SK-N-MC (cell line): ENCODE measurements at regions not wholly inside any gene's neighbourhood (a gene's known extent, or its start where the extent isn't known, plus 50 kb on each side); places are given as distances from the start of the nearest gene placed in this dataset.

ENCODE experiments used
- DNase-seq: peaks from one replicate; pipeline ENCODE4 v3.0.0-alpha.2; 2011; ENCODE audit warnings: low read depth, low spot score
- H3K27ac ChIP-seq: fragments of 200-600 bp; sonication (generic); 2 replicates; pipeline ENCODE4 v1.5.1; 2016; ENCODE audit warnings: mixed run types
- H3K36me3 ChIP-seq: fragments of 200-600 bp; sonication (generic); 2 replicates; pipeline ENCODE4 v1.6.1; 2017; ENCODE audit warnings: antibody characterized with exemption, low read length, mixed read lengths; ENCODE audit not compliant: insufficient read depth
- H3K4me3 ChIP-seq: fragments of 200-600 bp; sonication (generic); 2 replicates; pipeline ENCODE4 v1.5.1; 2016
- H3K9ac ChIP-seq: fragments of 200-600 bp; sonication (generic); 2 replicates; pipeline ENCODE4 v1.8.0; 2017; ENCODE audit warnings: mixed run types, mixed read lengths; ENCODE audit not compliant: insufficient read length
- H3K9me3 ChIP-seq: fragments of 200-600 bp; sonication (generic); 2 replicates; pipeline ENCODE4 v1.6.1; 2017; ENCODE audit warnings: low read depth, mild to moderate bottlenecking, antibody characterized with exemption, low read length, moderate library complexity, mixed read lengths
- EZH2 ChIP-seq: fragments of 200-600 bp; sonication (generic); IDR thresholded peaks from one replicate; pipeline ENCODE4 v1.6.1; 2017; ENCODE audit warnings: antibody characterized with exemption
- FOXP2 ChIP-seq: optimal IDR thresholded peaks from 2 replicates; pipeline ENCODE3; 2011; ENCODE audit warnings: mild to moderate bottlenecking, moderate library complexity; ENCODE audit not compliant: insufficient read depth; ENCODE audit errors: extremely low read length, control extremely low read depth
- POLR2AphosphoS5 ChIP-seq: IDR thresholded peaks from 2 replicates; pipeline ENCODE4 v1.6.1; 2012; ENCODE audit warnings: mild to moderate bottlenecking, low read depth, low read length, borderline replicate concordance

DNA sequence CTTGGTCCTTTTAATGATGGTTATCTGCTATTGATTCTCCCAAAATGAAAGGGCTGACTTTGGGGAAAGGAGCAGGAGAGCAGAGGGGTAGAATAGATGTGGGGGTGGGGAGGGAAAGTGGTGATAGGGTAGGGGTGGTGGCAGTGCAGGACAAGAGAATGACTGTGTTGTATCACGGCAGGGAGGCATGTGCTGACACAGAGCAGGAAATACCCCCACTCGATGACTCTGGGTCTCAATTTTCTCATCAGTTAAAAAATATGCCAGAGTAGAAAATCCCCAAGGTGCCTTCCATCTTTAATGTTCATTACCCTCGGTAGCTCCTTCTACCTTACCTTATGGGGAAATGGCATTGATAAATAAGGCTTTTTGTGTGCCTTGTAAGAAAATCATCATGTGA, 79.0 kb upstream of the ATXN1 start:
- TF ChIP-seq FOXP2, result no peak

DNA sequence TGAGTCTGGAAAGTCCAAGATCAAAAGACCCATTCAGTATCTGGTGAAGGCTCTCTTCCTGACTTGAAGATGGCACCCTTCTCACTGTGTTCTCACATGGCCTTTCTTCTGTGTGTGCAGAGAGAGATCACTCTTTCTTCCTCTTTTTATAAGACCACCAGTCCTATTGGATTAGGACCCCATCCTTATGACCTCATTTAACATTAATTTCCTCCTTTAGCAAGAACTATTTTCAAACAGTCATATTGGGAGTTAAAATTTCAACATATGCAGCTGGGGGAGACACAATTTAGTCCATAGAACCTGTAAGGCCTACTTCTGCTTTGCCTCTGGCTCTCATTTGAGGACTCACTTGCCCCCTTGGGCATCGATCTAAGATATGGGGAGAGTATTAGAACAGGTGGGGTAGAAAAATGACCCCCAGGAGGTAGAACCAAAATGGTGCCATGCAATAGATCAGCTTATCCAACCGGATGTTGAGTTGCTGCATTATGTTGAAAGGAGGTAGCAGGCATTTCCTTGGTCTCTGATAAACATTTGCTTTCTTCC, 78.4 kb upstream of the ATXN1 start:
- Histone ChIP-seq H3K36me3 (no peaks in the 10 kb centered on the region), H3K27ac (no peak overlapping the region), H3K9me3 (no peaks in the 10 kb centered on the region), H3K9ac (no peak overlapping the region), H3K4me3 (no peak overlapping the region)
- DNase-seq, result no peak
- TF ChIP-seq POLR2AphosphoS5, result no peak
- TF ChIP-seq EZH2, result no peak
- TF ChIP-seq FOXP2, result no peak

More for the DNA sequence above, 79.0 kb upstream of the ATXN1 start:
- Histone ChIP-seq H3K4me3 (no peak overlapping the region), H3K9me3 (no peaks in the 10 kb centered on the region), H3K9ac (no peak overlapping the region), H3K27ac (no peak overlapping the region), H3K36me3 (no peaks in the 10 kb centered on the region)
- DNase-seq, result no peak

DNA sequence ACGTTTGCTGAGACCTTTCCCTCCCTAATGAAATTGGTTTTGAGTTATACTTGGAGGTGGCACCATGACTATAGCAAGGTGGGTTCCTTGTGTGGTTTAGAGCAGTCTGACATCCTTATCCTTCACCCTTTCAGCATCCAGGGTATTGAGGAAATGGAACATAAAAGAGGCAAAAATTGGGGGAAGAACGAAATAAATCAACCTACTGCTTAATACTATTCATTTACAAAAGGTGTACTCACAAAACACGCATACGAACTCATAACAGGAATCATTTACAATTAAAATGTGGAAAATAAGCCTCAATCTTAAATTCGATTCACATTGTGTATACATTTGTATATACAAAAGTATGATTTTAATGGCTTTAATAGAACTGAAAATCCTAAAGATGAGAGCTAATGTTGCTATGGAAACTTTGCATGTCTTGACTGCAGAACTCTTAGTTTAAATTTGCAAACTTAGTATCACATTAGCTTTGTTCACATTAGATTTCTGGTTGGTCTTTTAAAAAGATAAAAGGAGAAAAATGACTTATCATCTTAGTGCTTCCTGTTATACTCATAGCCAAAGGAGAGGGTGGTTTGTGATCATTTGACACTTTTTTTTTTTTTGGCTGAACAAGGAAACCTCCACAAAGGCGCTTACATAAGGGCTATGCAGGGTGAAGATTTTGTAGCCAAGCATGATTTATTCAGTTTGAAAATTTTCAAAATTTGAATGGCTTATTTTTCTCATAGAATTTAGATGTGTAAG, 76.1 kb upstream of the ATXN1 start:
- TF ChIP-seq POLR2AphosphoS5, result no peak
- no peak for TF ChIP-seq FOXP2
- TF ChIP-seq EZH2, result no peak
- no peaks in the 10 kb centered on the region for H3K36me3 ChIP-seq
- DNase-seq, result no peak
- no peak overlapping the region for H3K9ac ChIP-seq
- H3K4me3 ChIP-seq, result no peak overlapping the region
- 0 out of 2 replicates have a peak overlapping the region, but pooled peaks have one; percentile 26 for H3K27ac ChIP-seq
- H3K9me3 ChIP-seq, result no peaks in the 10 kb centered on the region

DNA sequence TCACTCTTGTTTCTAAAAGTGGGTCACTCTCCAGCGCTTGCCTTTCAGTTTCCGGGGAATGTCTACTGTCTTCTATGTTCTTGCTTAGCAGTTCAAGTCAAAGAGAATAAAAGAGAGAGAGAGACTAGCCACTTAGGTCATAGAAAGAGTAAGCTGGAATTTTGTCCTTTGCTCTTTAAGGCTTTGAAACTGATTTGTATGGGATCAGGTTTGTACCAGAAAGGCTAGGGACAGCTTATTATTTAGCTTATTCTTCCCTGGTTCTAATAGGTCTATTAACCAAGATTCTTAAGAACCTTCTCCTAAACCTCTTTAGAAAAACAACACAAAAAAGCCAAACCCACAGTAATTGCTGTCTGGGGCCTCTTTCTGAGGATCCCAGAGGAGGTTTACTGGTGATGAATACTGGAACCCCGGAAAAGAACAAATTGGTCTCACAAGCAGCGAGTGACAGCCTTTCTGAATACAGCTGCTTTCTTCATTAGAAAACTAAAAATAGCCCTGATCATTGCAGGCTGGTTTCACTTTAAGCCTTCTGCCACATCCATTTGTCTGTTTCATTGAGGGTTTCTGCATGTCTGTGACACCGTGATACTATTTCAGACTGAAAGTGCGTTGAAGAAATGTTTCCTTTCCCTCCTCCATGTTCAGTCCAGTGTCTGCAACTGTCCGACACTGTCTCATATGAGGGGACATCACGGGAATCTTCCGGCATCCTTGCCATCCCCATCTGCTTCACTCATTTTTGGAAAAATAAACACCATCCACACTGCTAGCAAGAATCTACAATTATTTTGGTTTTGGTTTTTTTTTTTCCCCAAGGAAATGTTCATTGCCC, 75.1 kb upstream of the ATXN1 start:
- Histone ChIP-seq H3K4me3 (no peak overlapping the region), H3K9me3 (no peaks in the 10 kb centered on the region), H3K36me3 (no peaks in the 10 kb centered on the region), H3K9ac (no peak overlapping the region), H3K27ac (no peak overlapping the region)
- no peak for TF ChIP-seq EZH2
- no peak for TF ChIP-seq FOXP2
- no peak for TF ChIP-seq POLR2AphosphoS5
- no peak for DNase-seq

DNA sequence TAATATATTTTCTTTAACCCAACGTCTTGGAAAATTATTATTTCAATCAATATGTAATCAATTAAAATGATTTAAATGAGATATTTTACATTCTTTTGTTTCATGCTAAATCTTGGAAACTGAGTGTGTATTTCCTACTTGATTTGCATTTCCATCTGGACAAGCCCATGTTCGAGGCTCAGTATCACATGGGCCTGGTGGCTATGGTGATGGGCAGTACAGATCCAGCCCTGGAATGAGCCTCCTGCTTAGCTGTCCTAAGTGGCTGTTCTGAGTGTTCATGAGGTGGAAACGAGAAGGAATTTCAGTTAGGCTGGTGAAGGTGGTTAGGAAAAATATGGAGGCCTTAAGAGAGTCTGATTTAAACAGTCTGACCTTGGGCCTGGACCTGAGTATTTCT, 73.0 kb upstream of the ATXN1 start:
- H3K27ac ChIP-seq, result no peak overlapping the region
- no peak overlapping the region for H3K4me3 ChIP-seq
- TF ChIP-seq EZH2 (no peak), FOXP2 (no peak), POLR2AphosphoS5 (no peak)
- no peak for DNase-seq
- H3K36me3 ChIP-seq, result no peaks in the 10 kb centered on the region
- no peaks in the 10 kb centered on the region for H3K9me3 ChIP-seq
- no peak overlapping the region for H3K9ac ChIP-seq

DNA sequence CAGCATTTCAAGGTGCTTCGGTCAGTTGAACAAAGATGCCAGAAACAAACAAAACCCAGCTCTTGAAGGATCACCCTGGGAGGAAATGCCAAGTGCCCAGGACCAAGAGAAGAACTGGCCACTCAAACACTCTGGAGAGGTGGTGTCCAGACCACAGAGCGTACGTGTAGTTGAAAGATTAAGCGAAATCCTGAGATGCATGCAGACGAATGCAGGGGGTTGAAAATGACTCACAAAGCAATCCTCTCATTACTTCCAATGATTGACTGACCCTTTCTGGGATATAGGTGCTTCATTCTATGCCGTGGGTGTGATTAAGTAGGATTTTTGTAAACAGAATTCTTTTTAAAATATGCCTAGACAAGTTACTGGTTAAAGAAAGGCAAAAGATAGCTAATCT, 71.5 kb upstream of the ATXN1 start:
- Histone ChIP-seq H3K27ac (no peak overlapping the region), H3K9ac (no peak overlapping the region), H3K4me3 (no peak overlapping the region), H3K36me3 (no peaks in the 10 kb centered on the region), H3K9me3 (no peaks in the 10 kb centered on the region)
- TF ChIP-seq FOXP2 (no peak), POLR2AphosphoS5 (no peak), EZH2 (no peak)
- no peak for DNase-seq

DNA sequence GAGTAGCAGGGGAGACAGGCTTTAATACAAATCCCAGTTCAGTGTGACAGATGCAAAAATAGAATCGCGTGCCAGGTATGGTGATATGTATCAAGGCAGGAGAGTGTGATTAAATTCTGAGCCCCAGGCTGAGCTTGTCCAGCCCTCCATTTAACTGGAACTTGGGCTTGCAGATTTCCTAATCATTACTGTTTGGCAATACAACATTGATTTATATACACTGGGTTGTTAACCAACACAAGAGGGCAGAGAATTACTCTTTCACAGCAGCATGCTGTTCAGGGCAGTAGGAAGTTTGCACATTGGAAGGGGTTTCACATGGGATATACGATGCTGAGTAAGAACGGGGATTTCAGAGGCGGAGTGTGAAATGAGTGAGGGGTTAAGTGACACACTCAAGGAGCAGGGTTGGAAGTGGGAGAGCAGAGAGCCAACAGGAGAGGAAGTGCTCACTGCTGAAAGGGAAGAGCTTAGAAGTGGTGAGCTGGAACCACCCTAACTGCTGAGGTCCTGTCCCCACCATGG, 70.8 kb upstream of the ATXN1 start:
- TF ChIP-seq POLR2AphosphoS5 (no peak), EZH2 (no peak), FOXP2 (no peak)
- H3K9me3 ChIP-seq, result no peaks in the 10 kb centered on the region
- H3K36me3 ChIP-seq, result no peaks in the 10 kb centered on the region
- DNase-seq, result no peak
- no peak overlapping the region for H3K9ac ChIP-seq
- H3K27ac ChIP-seq, result no peak overlapping the region
- H3K4me3 ChIP-seq, result no peak overlapping the region

DNA sequence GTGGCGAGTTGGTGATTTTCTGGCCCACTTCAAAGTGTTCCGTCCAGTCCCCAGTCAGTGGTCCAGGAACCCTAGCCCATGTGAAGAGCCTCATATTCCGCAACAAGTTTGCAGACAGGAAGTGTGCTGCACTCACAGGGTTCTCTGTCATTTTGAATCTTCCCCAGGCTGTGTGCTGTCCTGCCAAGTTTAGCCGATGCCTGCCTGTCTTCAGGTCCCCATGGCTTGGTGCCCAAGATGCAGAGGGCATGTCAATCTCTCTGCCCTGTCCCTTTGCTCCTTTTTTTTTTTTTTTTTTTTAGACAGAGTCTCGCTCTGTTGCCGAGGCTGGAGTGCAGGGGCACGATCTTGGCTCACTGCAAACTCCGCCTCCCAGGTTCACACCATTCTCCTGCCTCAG, 69.9 kb upstream of the ATXN1 start:
- no peaks in the 10 kb centered on the region for H3K36me3 ChIP-seq
- H3K9ac ChIP-seq, result no peak overlapping the region
- no peak for DNase-seq
- H3K9me3 ChIP-seq, result no peaks in the 10 kb centered on the region
- H3K27ac ChIP-seq, result no peak overlapping the region
- TF ChIP-seq FOXP2, result no peak
- no peak for TF ChIP-seq EZH2
- no peak for TF ChIP-seq POLR2AphosphoS5
- H3K4me3 ChIP-seq, result no peak overlapping the region
